ENCODE measurements at regions not wholly inside any gene's neighbourhood (a gene's known extent, or its start where the extent isn't known, plus 50 kb on each side); places are given as distances from the start of the nearest gene placed in this dataset.
A peak's percentile ranks its signal among the peaks of the same experiment; 100 is the strongest.

DNA sequence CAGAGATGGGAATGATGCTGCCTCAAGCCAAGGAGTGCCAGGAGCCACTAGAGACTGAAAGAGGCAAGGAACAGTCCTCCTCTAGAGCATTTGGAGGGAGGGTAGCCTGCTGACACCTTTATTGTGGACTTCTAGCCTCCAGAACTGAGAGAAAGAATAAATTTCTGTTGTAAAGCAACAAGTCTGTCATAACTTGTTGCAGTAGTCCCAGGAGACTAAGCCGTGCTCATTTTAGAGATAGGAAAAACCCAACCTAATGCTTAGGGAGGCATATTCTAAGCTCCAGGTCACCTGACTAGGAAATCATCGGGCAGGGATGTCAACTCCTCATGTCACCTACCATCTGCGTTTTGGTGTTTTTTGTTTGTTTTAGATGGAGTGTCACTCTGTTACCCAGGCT is 345.4 kb upstream of the EEF2KMT start:
- in situ Hi-C loops (cut with HindIII; ENCODE audit: low pct_unique_long_range_greater_than_20kb, low sequenced_read_pairs) = no loop called here
- DNase-seq (ENCODE audit: low read depth, low spot score) = no peak

DNA sequence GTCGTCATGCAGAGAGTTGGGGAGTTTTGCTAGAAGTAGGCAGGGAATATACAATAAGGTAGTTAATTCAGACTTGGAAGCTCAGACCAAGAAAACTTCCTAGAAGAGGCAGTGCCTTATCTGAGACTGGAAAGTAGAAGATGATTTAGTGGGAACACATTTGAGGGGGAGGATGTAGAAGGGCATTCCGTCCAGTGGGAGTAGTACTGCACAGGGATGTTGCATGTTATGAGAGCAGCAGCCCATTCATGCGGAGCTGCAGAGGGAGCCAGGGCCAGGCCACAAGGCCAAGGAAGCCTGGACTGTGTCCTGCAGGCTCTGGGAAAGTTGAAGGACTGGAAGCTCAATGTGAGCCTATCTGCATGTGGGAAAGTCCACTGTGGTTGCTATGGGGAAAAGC is 344.5 kb upstream of the EEF2KMT start:
- DNase-seq (ENCODE audit: low read depth, low spot score) = no peak
- in situ Hi-C loops (cut with HindIII; ENCODE audit: low pct_unique_long_range_greater_than_20kb, low sequenced_read_pairs) = no loop called here

DNA sequence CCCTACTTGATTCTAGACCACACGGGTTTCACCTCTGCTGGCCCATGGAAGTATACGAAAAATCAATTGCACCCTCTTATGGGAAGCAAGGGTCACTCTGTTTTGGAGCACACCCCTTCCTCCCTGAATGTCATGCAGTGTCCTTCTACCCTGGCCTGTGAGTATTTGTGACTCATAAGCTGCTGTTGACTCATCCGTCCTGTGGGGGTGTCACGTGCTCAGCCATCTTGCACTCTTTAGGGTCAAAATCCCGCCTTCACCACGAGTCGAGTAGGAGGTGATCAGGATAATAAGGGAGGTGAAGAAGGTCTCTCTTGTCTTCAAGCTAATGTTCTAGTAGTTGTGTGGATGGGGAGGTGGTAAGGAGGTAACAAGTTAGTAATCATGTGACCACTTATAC is 341.0 kb upstream of the EEF2KMT start:
- in situ Hi-C loops (cut with HindIII; ENCODE audit: low pct_unique_long_range_greater_than_20kb, low sequenced_read_pairs) = no loop called here
- DNase-seq (ENCODE audit: low read depth, low spot score) = peak; percentile 2

DNA sequence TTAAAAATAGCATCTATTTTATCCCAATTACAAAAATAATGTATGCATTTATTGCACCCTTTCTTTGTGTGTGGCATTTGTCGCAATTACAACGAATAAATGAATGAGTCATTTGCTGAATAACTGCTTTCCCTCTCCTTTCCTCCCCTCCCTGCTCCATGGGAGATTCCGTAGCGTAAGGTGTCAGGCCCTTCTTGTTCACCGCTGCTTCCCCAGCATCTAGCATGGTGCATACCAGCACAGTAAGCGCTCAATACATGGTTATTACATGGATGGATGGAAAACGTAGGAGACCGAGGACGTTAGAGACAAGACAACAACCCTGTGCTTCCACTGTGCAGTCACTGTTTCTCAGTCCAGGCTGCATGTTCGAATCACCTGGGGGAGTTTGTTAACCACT is 336.0 kb upstream of the EEF2KMT start:
- in situ Hi-C loops (cut with HindIII; ENCODE audit: low pct_unique_long_range_greater_than_20kb, low sequenced_read_pairs) = no loop called here
- no peak for DNase-seq (ENCODE audit: low read depth, low spot score)

DNA sequence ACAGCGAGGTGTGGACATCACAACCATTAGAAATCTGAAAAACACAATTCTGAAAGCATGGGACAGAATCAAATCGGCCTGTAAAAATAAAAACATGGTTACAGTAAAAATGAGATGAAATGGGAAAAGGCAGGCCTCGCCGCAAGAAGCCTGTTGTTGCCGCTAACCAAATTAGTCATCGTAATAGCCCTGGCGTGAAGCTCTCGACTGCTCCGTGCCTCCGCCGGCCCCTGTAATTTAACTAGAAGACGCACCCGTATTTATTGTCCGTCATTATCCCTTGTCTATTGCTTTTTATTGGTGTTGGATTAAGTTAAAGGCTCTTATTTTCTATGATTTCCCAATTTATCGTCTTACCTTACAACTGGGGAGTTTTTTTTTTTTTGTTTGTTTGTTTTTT is 334.6 kb upstream of the EEF2KMT start:
- in situ Hi-C loops (cut with HindIII; ENCODE audit: low pct_unique_long_range_greater_than_20kb, low sequenced_read_pairs) = no loop called here

DNA sequence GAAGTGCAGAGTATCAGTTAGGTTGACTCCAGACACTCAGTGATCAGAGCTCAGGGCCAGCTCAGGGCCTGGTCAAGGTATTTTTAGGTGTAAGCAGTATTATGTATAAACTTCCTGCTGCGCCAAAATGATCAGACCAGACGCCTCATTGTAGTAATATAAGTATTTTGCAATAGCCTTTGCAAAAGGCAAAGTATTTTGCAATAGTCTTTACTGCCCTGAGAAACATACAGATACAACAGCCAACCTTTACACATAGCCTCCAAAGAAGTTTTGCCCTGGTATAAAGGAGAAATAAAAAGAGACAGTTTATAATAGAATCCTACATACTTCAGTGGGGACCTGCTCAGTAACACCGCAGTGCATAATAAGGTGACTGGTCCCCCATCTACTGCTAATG is 333.0 kb upstream of the EEF2KMT start:
- in situ Hi-C loops (cut with HindIII; ENCODE audit: low pct_unique_long_range_greater_than_20kb, low sequenced_read_pairs) = no loop called here

More for the DNA sequence above, 334.6 kb upstream of the EEF2KMT start:
- DNase-seq (ENCODE audit: low read depth, low spot score) = no peak

DNA sequence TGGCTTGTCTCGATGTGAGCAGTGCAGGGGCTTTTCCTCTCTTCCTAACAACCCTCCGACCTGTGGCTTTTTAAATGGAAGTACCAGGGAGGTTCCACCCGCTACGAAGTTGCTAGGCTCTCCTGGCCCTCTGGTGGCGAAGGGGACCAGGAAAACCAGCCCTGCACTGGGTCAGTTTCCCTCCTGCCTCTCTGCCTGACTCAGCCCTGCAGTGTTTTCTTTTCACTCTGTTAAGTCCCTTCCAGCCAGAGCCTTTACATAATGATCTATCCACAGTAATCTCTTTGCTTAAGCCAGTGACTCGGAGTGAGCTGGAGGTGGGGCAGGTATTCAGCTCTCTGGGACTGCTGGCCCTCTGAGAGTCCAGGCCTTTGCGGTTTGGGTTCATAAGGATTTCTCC is 331.3 kb upstream of the EEF2KMT start:
- in situ Hi-C loops (cut with HindIII; ENCODE audit: low pct_unique_long_range_greater_than_20kb, low sequenced_read_pairs) = no loop called here
- DNase-seq (ENCODE audit: low read depth, low spot score) = no peak

More for the DNA sequence above, 333.0 kb upstream of the EEF2KMT start:
- DNase-seq (ENCODE audit: low read depth, low spot score) = no peak

DNA sequence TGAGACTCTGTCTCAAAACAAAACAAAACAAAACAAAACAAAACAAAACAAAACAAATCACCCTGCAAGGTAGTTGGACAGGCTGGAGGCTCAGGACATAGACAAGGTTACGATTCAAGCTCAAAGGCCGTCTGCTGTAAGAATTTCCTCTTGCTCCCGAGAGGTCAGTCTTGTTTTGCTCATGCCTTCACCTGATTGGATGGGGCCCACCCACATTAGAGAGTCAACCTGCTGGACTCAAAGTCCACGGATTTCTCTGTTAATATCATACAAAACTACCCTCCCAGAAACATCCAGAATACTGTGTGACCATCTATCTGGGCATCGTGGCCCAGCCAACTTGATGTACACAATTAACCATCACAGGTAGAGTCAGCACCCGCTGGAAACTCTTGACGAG is 330.0 kb upstream of the EEF2KMT start:
- DNase-seq (ENCODE audit: low read depth, low spot score) = no peak
- in situ Hi-C loops (cut with HindIII; ENCODE audit: low pct_unique_long_range_greater_than_20kb, low sequenced_read_pairs) = no loop called here

DNA sequence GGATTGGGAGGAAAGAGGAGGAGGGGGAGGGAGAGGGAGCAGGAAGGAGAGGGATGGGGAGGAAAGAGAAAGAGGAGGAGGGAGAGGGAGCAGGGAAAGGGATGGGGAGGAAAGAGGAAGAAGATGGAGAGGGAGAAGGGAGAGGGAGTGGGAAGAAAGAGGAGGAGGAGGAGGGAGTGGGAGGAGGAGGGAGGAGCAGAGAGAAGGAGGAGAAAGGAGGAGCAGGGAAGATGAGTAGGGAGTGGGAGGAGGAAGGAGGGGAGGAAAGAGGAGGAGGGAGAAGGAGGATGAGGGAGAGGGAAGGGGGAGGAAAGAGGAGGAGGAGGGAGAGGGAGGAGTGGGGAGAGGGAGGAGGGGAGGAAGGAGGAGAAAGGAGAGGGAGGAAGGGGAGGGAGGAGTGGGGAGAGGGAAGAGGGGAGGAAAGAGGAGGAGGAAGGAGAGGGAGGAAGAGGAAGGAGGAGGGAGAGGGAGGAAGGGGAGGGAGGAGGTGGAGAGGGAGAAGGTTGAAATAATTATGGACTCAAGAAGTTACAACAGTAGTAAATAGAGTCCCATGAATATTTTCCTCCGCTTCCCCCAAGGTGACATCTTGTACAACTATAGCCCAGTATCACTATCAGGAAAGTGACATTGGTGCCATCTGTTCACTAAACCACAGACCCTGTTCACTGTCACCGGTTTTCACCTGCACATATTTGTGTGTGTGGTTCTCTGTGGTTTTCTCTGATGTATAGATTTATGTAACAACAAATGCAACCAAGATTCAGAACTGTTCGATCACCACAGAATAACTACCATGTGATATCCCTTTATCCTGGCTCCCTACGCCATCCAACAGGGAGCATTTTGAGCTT is 325.3 kb upstream of the EEF2KMT start:
- in situ Hi-C loops (cut with HindIII; ENCODE audit: low pct_unique_long_range_greater_than_20kb, low sequenced_read_pairs) = no loop called here
- DNase-seq (ENCODE audit: low read depth, low spot score) = no peak

DNA sequence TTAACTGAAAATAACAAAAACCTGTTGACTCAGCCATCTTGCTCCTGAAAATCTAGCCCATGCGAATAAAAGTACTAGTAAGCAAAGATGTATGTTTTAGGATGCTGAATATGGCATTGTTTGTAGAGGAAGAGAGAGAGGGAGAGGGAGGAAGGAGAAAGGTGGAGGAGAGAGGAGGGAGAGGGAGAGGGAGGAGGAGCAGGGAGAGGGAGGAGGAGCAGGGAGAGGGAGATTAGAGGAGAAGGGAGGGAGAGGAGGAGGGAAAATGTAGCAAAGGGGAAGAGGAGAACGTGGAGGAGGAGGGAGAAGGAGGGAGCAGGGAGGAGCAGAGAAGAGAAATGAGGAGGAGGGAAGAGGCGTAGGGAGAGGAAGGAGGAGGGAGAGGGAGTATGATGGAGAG is 324.5 kb upstream of the EEF2KMT start:
- DNase-seq (ENCODE audit: low read depth, low spot score) = no peak
- in situ Hi-C loops (cut with HindIII; ENCODE audit: low pct_unique_long_range_greater_than_20kb, low sequenced_read_pairs) = no loop called here

DNA sequence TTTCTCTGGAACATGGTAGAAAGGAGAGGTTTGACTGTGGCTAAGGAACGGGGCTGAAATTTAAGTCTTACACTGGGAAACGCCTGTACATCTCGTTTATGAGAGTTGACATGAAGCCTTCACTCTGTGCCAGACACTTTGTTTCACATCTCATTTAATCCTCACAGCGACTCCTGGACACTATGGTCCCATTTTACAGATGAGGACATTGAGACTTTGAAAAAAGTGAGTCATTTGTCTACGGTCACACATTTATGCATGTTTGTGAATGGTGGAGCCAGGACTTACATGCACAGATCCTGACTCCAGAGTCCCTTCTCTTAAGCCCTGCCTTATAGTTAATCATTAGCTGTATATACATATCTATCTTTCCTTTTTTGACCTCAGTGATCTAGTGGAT is 318.4 kb upstream of the EEF2KMT start:
- in situ Hi-C loops (cut with HindIII; ENCODE audit: low pct_unique_long_range_greater_than_20kb, low sequenced_read_pairs) = no loop called here
- no peak for DNase-seq (ENCODE audit: low read depth, low spot score)

DNA sequence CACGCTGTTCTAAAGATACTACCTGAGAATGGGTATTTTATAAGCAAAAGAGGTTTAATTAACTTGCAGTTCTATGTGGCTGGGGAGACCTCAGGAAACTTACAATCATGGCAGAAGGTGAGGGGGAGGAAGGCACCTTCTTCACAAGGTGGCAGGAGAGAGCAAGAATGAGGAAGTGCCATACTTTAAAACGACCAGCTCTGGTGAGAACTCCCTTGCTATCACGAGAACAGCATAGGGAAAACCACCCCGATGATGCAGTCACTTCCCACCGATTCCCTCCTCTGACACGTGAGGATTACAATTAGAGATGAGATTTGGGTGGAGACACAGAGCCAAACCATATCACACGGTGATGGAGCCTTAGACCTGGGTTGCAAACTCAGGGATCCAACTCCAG is 317.5 kb upstream of the EEF2KMT start:
- DNase-seq (ENCODE audit: low read depth, low spot score) = no peak

DNA sequence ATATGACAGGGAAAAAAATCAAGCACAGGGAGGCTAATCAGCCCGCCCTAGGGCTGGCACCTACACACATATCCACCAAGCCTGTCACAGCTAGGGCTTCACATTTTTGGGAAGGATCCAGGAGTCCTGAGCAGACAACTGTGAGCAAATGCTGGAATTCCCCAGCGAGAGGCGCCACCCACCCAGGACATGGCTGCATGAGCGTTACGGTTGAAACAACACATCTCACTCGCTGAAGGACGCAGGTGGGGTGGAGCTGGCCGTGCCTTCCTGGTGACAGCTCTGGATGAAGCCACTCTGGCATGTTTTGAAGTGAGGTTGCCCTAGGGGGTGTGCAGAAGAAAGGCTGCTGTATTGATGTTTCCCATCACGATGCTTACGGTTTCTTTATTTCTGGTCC is 315.1 kb upstream of the EEF2KMT start:
- in situ Hi-C loops (cut with HindIII; ENCODE audit: low pct_unique_long_range_greater_than_20kb, low sequenced_read_pairs) = no loop called here
- DNase-seq (ENCODE audit: low read depth, low spot score) = no peak

More for the DNA sequence above, 317.5 kb upstream of the EEF2KMT start:
- in situ Hi-C loops (cut with HindIII; ENCODE audit: low pct_unique_long_range_greater_than_20kb, low sequenced_read_pairs) = no loop called here

DNA sequence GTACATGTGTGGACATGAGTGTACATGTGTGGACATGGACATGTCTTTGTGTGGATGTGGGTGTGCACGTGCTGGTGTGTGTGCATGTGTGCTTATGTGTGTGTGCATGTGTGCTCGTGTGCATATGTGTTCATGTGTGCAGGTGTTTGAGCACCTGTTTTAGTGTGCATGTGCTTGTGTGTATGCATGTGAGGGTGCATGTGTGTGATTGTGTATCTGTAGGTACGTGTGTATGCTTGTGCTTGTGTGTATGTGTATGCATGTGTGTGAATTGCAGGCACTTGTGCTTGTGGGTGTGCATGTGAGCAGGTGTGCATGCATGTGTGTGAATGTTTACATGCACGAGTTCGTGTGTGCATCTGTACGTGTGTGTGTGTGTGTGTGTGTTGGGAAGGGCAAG is 300.6 kb upstream of the EEF2KMT start:
- no peak for DNase-seq (ENCODE audit: low read depth, low spot score)
- in situ Hi-C loops (cut with HindIII; ENCODE audit: low pct_unique_long_range_greater_than_20kb, low sequenced_read_pairs) = no loop called here

DNA sequence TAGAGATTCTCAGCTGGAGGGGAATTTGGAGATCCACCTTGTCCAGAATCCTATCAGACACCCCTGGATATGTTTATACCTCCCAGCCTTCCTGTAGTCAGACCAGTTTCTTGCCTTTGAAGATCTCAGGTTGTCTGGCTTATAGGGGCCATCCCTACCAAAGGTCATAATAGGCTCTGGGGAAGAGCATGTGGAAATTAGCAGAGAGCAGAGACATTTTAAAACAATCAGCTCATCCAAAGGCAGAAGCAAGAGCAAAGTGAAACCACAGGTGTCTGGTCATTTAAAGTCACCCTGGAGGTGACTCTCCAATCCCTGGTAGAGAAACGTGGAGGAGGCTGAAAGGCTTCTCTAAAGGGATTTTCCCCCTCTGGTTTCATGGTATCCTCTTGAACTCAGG is 299.3 kb upstream of the EEF2KMT start:
- DNase-seq (ENCODE audit: low read depth, low spot score) = no peak
- in situ Hi-C loops (cut with HindIII; ENCODE audit: low pct_unique_long_range_greater_than_20kb, low sequenced_read_pairs) = no loop called here

DNA sequence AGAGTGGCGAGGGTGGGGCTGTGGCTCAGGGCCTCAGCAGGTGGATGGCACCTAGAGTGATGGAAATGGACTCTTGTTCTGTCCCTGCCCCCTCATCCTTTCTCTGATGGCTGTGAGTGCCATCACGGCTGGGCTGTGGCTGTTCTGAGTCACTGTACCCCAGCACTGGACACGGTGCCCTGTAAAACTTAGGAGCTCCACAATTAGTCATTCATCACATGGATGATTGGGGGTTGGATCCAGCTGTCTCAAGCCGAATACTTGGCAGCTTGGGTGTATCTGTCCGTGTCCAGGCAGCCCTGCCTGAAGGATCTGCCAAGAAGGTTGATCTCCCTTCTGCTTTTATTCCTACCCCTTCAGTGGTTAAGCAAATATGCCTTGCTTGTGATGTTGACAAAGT is 295.5 kb upstream of the EEF2KMT start:
- no peak for DNase-seq (ENCODE audit: low read depth, low spot score)
- in situ Hi-C loops (cut with HindIII; ENCODE audit: low pct_unique_long_range_greater_than_20kb, low sequenced_read_pairs) = no loop called here

DNA sequence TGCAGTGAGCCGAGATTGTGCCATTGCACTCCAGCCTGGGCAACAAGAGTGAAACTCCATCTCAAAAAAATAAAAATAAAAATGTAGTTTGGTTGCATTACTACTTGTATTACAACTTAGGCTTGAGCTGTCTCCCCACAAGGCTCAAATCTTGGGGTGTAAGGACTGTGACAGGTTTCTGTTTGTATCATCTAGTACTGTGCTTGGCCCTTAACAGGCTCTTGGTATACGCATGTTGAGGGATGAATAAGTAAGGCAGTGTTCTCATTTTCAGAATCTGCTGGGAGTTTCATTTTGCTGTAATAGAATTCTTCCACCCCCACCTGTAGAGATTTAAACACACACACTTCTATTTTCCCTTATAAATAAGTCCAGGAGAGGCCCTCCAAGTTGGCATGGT is 289.4 kb upstream of the EEF2KMT start:
- no peak for DNase-seq (ENCODE audit: low read depth, low spot score)
- in situ Hi-C loops (cut with HindIII; ENCODE audit: low pct_unique_long_range_greater_than_20kb, low sequenced_read_pairs) = no loop called here

DNA sequence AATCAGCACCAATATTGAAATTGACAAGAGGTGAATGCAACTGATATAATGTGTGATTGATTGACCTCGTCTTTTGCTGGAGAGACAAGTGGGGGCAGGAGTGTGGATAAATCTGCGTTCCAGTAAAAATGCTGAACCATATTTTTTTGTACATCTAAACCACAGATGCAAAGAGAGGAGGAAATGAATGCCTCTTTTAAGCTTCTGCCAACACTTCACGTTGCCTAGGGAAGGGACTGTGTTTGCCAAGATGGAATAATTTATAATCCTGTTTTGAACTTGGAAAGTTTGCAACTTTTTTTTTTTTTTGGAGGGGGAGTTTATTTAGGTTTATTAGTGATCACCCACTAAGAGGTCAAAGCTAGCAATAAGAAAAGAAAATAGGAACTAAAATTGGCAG is 288.2 kb upstream of the EEF2KMT start:
- in situ Hi-C loops (cut with HindIII; ENCODE audit: low pct_unique_long_range_greater_than_20kb, low sequenced_read_pairs) = no loop called here
- DNase-seq (ENCODE audit: low read depth, low spot score) = no peak

DNA sequence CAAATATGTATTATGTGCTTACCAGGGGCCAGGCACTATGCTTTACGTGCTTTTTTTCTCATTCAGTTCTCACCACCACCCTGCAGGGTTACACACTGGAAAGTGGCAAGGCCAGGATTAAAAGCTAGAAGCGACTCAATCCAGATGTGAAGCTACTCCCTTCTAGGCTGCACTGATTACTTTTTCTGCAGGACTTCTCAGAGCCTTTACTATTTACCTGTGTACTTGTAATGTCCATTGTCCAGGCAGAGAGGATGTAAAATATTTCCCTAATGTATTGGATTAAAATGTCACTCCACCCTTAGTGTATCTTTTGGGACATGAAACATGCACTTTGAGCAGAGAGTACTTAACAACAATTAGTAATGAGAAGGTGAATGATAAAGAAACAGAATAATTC is 287.5 kb upstream of the EEF2KMT start:
- in situ Hi-C loops (cut with HindIII; ENCODE audit: low pct_unique_long_range_greater_than_20kb, low sequenced_read_pairs) = no loop called here
- no peak for DNase-seq (ENCODE audit: low read depth, low spot score)

DNA sequence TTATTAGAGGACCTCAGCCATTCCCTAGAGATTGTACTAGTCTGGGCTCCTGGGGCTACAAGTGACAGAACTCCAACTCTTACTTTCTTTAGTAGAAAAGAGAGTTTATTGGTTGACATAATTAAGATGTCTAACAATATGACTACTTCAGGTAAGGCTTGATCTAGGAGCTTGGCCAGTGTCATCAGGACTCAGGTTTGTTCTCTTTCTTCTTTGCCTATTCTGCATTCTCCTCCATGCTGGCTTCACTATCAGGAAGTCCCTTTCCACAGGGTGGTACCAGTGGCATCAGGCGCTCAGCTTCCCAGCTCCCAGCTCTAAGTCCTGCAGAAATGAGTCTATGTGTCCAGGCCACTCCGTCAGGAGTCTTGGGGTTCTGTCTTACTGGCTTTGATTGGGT is 286.1 kb upstream of the EEF2KMT start:
- no peak for DNase-seq (ENCODE audit: low read depth, low spot score)
- in situ Hi-C loops (cut with HindIII; ENCODE audit: low pct_unique_long_range_greater_than_20kb, low sequenced_read_pairs) = no loop called here
